Skeletal muscle tissue (tissue), 3 donors: ENCODE measurements at regions not wholly inside any gene's neighbourhood (a gene's known extent, or its start where the extent isn't known, plus 50 kb on each side); places are given as distances from the start of the nearest gene placed in this dataset.
"Not testable (repeated sequence)": the region's sequence is repeated elsewhere in the genome, so short reads cannot be mapped to it uniquely, and the experiment has no call there.

Source experiments
- H3K27ac ChIP-seq: one replicate; pipeline ENCODE4 v1.7.0; 2013; ENCODE audit warnings: mild to moderate bottlenecking, low read depth, low read length, inconsistent platforms
- H3K27me3 ChIP-seq, 3 donors: one replicate each; pipeline ENCODE4 v1.7.0; 2013; ENCODE audit warnings: low read length in 3 of 3; ENCODE audit not compliant: control insufficient read depth in 3 of 3, insufficient read depth in 3 of 3
- H3K36me3 ChIP-seq, 3 donors: one replicate each; pipeline ENCODE4 v1.7.0; 2013; ENCODE audit warnings: low read length in 3 of 3; ENCODE audit not compliant: control insufficient read depth in 3 of 3, insufficient read depth in 3 of 3
- H3K4me1 ChIP-seq, 3 donors: one replicate each; pipeline ENCODE4 v1.7.0; 2013; ENCODE audit warnings: low read length in 3 of 3, mild to moderate bottlenecking in 3 of 3; ENCODE audit not compliant: control insufficient read depth in 3 of 3, insufficient read depth in 3 of 3
- H3K4me3 ChIP-seq, 3 donors: one replicate each; pipeline ENCODE4 v1.7.0; 2013; ENCODE audit warnings: low read length in 3 of 3
- H3K9ac ChIP-seq, 3 donors: one replicate each; pipeline ENCODE4 v1.7.0; 2013; ENCODE audit warnings: low read length in 3 of 3, mild to moderate bottlenecking in 3 of 3, moderate library complexity in 2 of 3, low read depth in 1 of 3
- H3K9me3 ChIP-seq, 3 donors: one replicate each; pipeline ENCODE4 v1.7.0; 2013; ENCODE audit warnings: low read length in 3 of 3; ENCODE audit not compliant: control insufficient read depth in 3 of 3
- donor health status: Osteomylitis.

GRCh38 chr5:23419115-23419514, 88.3 kb upstream of the PRDM9 start:
- H3K9ac ChIP-seq: no peak overlapping the region
- no peaks in the 10 kb centered on the region for H3K9me3 ChIP-seq
- H3K27ac ChIP-seq: no peak overlapping the region
- no peaks in the 10 kb centered on the region for H3K36me3 ChIP-seq
- no peaks in the 10 kb centered on the region for H3K4me1 ChIP-seq
- H3K27me3 ChIP-seq: no peaks in the 10 kb centered on the region
- H3K4me3 ChIP-seq: no peak overlapping the region

GRCh38 chr5:23412515-23412914, 94.9 kb upstream of the PRDM9 start:
- Histone ChIP-seq H3K9me3 (no peaks in the 10 kb centered on the region), H3K36me3 (no peaks in the 10 kb centered on the region), H3K27me3 (no peaks in the 10 kb centered on the region), H3K27ac (no peak overlapping the region), H3K4me1 (no peaks in the 10 kb centered on the region), H3K4me3 (no peak overlapping the region), H3K9ac (no peak overlapping the region)

- H3K9ac ChIP-seq: no peak overlapping the region
- no peaks in the 10 kb centered on the region for H3K36me3 ChIP-seq
- no peaks in the 10 kb centered on the region for H3K4me1 ChIP-seq
- no peaks in the 10 kb centered on the region for H3K27me3 ChIP-seq
- no peak overlapping the region for H3K4me3 ChIP-seq
- no peaks in the 10 kb centered on the region for H3K9me3 ChIP-seq
- H3K27ac ChIP-seq: no peak overlapping the region
These were observed 95.4 kb upstream of the PRDM9 start for GRCh38 chr5:23411994-23412393.

- Histone ChIP-seq H3K4me3 (no peak overlapping the region), H3K36me3 (no peaks in the 10 kb centered on the region), H3K27ac (no peak overlapping the region), H3K9ac (no peak overlapping the region), H3K9me3 (no peaks in the 10 kb centered on the region), H3K4me1 (no peaks in the 10 kb centered on the region), H3K27me3 (no peaks in the 10 kb centered on the region)
These were observed 96.2 kb upstream of the PRDM9 start for GRCh38 chr5:23411200-23411599.

- H3K27me3 ChIP-seq, H3K27ac ChIP-seq, H3K36me3 ChIP-seq, H3K9me3 ChIP-seq, H3K4me1 ChIP-seq, H3K9ac ChIP-seq, H3K4me3 ChIP-seq: not testable (repeated sequence)
These were observed 96.6 kb upstream of the PRDM9 start for GRCh38 chr5:23410775-23411174.

GRCh38 chr5:23405316-23406068, 101.9 kb upstream of the PRDM9 start:
- Histone ChIP-seq H3K27ac (no peak overlapping the region), H3K9me3 (no peaks in the 10 kb centered on the region), H3K9ac (no peak overlapping the region), H3K4me1 (no peaks in the 10 kb centered on the region), H3K27me3 (no peaks in the 10 kb centered on the region), H3K4me3 (no peak overlapping the region), H3K36me3 (no peaks in the 10 kb centered on the region)

GRCh38 chr5:23402585-23402984, 104.8 kb upstream of the PRDM9 start:
- Histone ChIP-seq H3K27ac (no peak overlapping the region), H3K27me3 (no peaks in the 10 kb centered on the region), H3K36me3 (no peaks in the 10 kb centered on the region), H3K4me1 (no peaks in the 10 kb centered on the region), H3K9ac (no peak overlapping the region), H3K4me3 (no peak overlapping the region), H3K9me3 (no peaks in the 10 kb centered on the region)

GRCh38 chr5:23400951-23401350, 106.5 kb upstream of the PRDM9 start:
- Histone ChIP-seq H3K9me3 (no peaks in the 10 kb centered on the region), H3K4me3 (no peak overlapping the region), H3K27me3 (no peaks in the 10 kb centered on the region), H3K27ac (no peak overlapping the region), H3K36me3 (no peaks in the 10 kb centered on the region), H3K9ac (no peak overlapping the region), H3K4me1 (no peaks in the 10 kb centered on the region)

GRCh38 chr5:23396346-23396745, 111.1 kb upstream of the PRDM9 start:
- no peak overlapping the region for H3K4me3 ChIP-seq

GRCh38 chr5:23389291-23390101, 117.9 kb upstream of the PRDM9 start:
- H3K9me3 ChIP-seq: peaks cover 0 to 4% (median 0%) of the 10 kb centered on the region in 3 donors
- H3K4me1 ChIP-seq: peaks cover 0 to 6% (median 2%) of the 10 kb centered on the region in 3 donors
- H3K4me3 ChIP-seq: peak overlapping the region in 1 of 3 donors; percentile 5
- H3K27ac ChIP-seq: no peak overlapping the region
- H3K27me3 ChIP-seq: no peaks in the 10 kb centered on the region
- H3K9ac ChIP-seq: no peak overlapping the region
- H3K36me3 ChIP-seq: no peaks in the 10 kb centered on the region

More at GRCh38 chr5:23396346-23396745, 111.1 kb upstream of the PRDM9 start:
- no peaks in the 10 kb centered on the region for H3K27me3 ChIP-seq
- H3K36me3 ChIP-seq: no peaks in the 10 kb centered on the region
- H3K9me3 ChIP-seq: peaks cover 0 to 11% (median 0%) of the 10 kb centered on the region in 3 donors
- H3K9ac ChIP-seq: no peak overlapping the region
- no peaks in the 10 kb centered on the region for H3K4me1 ChIP-seq
- no peak overlapping the region for H3K27ac ChIP-seq
